Calu3 (cell line): ENCODE measurements at regions not wholly inside any gene's neighbourhood (a gene's known extent, or its start where the extent isn't known, plus 50 kb on each side); places are given as distances from the start of the nearest gene placed in this dataset.

ENCODE experiments used
- BruUV-seq: library from RNA; stranded (reverse); fragments of 400-500 nt; replicated peaks from 2 replicates; lab custom pipeline; 2021; lab: Mats Ljungman, UMichigan
- CTCF ChIA-PET: fragments of 300-600 bp; sonication (Branson Sonifier 250); formaldehyde crosslinking; loops from one replicate; lab custom pipeline; 2022; ENCODE audit warnings: antibody characterized with exemption; lab: Charles Lee
- DNase-seq: peaks from one replicate; pipeline ENCODE4 v3.0.0; 2022
- H3K27ac Mint-ChIP-seq: one replicate; pipeline ENCODE4 v1.8.0; 2022; ENCODE audit warnings: mixed read lengths; ENCODE audit not compliant: unreplicated experiment
- H3K27me3 Mint-ChIP-seq: one replicate; pipeline ENCODE4 v1.8.0; 2022; ENCODE audit warnings: mixed read lengths; ENCODE audit not compliant: unreplicated experiment
- H3K36me3 Mint-ChIP-seq: one replicate; pipeline ENCODE4 v1.8.0; 2022; ENCODE audit warnings: mild to moderate bottlenecking, moderate library complexity, mixed read lengths; ENCODE audit not compliant: insufficient read depth, unreplicated experiment
- H3K4me1 Mint-ChIP-seq: one replicate; pipeline ENCODE4 v1.8.0; 2022; ENCODE audit warnings: mild to moderate bottlenecking, low read depth, mixed read lengths; ENCODE audit not compliant: unreplicated experiment
- H3K4me3 Mint-ChIP-seq: one replicate; pipeline ENCODE4 v1.8.0; 2022; ENCODE audit warnings: mild to moderate bottlenecking, low read depth, moderate library complexity, mixed read lengths; ENCODE audit not compliant: unreplicated experiment
- H3K9me3 Mint-ChIP-seq: one replicate; pipeline ENCODE4 v1.8.0; 2022; ENCODE audit warnings: low read depth, mixed read lengths; ENCODE audit not compliant: unreplicated experiment
- intact Hi-C: fragments of 100-400 bp; cut with micrococcal nuclease; formaldehyde crosslinking; loops from one replicate; pipeline ENCODE4 v1.10.0; 2022; ENCODE audit not compliant: unreplicated experiment
- TF ChIP-seq, protein P1 (sequence below): fragments of 200-600 bp; IDR thresholded peaks from one replicate; pipeline ENCODE4 v1.8.0; 2022; ENCODE audit warnings: antibody characterized with exemption; ENCODE audit not compliant: unreplicated experiment

DNA sequence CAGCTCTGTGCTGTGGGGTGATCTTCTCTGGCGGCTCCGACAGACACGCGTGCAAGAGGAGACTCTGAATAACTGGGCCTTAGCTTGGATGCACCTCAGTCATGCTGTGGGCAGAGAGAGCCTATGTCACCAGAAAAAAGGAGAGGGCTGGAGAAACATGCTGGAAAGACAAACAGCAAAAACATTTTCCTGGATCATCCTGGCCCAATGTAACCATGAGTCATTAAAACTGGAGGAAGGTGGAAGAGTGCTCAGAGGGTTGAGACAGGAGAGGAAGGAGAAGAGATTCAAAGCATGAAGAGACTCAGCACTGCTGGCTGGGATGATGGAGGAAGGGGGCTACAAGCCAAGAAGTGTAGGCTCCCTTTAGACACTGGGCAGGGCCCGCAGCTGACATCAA is 292.0 kb downstream of the CDH26 start:
- peaks cover 2% of the 10 kb centered on the region for H3K9me3 Mint-ChIP-seq
- BruUV-seq = no TSS peak
- H3K36me3 Mint-ChIP-seq = no peaks in the 10 kb centered on the region
- intact Hi-C loops = loop anchor here (10.0 kb wide), 1 partner anchor 115 kb away; no protein-coding TSS in a partner anchor
- H3K4me1 Mint-ChIP-seq = no peaks in the 10 kb centered on the region
- TF ChIP-seq, protein P1, sequence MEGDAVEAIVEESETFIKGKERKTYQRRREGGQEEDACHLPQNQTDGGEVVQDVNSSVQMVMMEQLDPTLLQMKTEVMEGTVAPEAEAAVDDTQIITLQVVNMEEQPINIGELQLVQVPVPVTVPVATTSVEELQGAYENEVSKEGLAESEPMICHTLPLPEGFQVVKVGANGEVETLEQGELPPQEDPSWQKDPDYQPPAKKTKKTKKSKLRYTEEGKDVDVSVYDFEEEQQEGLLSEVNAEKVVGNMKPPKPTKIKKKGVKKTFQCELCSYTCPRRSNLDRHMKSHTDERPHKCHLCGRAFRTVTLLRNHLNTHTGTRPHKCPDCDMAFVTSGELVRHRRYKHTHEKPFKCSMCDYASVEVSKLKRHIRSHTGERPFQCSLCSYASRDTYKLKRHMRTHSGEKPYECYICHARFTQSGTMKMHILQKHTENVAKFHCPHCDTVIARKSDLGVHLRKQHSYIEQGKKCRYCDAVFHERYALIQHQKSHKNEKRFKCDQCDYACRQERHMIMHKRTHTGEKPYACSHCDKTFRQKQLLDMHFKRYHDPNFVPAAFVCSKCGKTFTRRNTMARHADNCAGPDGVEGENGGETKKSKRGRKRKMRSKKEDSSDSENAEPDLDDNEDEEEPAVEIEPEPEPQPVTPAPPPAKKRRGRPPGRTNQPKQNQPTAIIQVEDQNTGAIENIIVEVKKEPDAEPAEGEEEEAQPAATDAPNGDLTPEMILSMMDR = no peak
- no peak for DNase-seq
- H3K27ac Mint-ChIP-seq = no peak overlapping the region
- CTCF ChIA-PET = no interaction called here
- no peak overlapping the region for H3K4me3 Mint-ChIP-seq
- H3K27me3 Mint-ChIP-seq = no peaks in the 10 kb centered on the region

DNA sequence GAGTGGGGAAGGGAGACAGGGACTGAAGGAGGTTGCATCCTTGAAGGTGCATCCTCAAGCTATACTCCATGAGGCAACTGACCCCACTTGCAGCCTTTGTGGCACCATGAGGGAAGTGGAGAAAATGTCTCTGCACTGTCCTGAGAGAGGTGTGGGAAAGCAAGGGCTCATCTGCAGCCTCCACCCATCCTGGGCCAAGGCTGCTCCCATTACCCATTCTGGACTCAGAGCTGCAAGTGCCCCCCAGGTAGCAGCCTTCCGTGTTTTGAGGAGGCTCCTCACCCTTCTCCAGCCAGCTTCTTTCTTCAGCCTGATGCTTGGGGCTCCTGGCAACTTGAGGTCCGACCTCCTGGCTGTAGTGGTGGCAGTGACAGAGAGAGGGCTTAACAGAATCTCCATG is 294.6 kb downstream of the CDH26 start:
- H3K27me3 Mint-ChIP-seq = no peaks in the 10 kb centered on the region

DNA sequence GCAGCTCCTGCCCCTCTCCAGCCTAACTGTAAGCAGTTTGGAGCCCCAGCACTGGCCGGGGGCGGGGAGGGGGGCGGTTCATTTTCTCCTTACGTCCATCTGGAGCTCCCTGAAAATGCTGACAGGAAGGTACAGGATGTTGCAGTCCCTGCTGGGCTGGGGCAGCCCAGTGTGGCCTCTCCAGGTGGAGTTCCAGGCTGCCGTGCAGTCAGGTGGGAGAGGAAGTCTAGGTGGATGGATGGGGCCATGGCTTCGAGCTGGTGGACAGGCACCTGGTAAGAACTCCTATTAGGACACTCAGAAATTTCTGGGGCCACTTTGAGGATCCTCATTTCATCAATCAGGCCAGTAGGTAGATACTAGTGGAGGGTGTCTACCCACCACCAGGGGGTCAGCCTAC is 295.2 kb downstream of the CDH26 start:
- intact Hi-C loops = loop anchor here (10.0 kb wide), 1 partner anchor 111 kb away; no protein-coding TSS in a partner anchor
- Mint-ChIP-seq H3K4me1 (peaks cover 14% of the 10 kb centered on the region), H3K27ac (no peak overlapping the region), H3K27me3 (no peaks in the 10 kb centered on the region), H3K36me3 (no peaks in the 10 kb centered on the region), H3K9me3 (no peaks in the 10 kb centered on the region), H3K4me3 (no peak overlapping the region)
- DNase-seq = no peak
- CTCF ChIA-PET = no interaction called here
- TF ChIP-seq, protein P1 = no peak
- no TSS peak for BruUV-seq

More for the DNA sequence above, 294.6 kb downstream of the CDH26 start:
- CTCF ChIA-PET = no interaction called here
- BruUV-seq = no TSS peak
- Mint-ChIP-seq H3K9me3 (no peaks in the 10 kb centered on the region), H3K4me3 (no peak overlapping the region), H3K4me1 (peaks cover 8% of the 10 kb centered on the region), H3K27ac (no peak overlapping the region), H3K36me3 (no peaks in the 10 kb centered on the region)
- DNase-seq = no peak
- TF ChIP-seq, protein P1 = no peak
- intact Hi-C loops = loop anchor here (10.0 kb wide), 1 partner anchor 112 kb away; no protein-coding TSS in a partner anchor

DNA sequence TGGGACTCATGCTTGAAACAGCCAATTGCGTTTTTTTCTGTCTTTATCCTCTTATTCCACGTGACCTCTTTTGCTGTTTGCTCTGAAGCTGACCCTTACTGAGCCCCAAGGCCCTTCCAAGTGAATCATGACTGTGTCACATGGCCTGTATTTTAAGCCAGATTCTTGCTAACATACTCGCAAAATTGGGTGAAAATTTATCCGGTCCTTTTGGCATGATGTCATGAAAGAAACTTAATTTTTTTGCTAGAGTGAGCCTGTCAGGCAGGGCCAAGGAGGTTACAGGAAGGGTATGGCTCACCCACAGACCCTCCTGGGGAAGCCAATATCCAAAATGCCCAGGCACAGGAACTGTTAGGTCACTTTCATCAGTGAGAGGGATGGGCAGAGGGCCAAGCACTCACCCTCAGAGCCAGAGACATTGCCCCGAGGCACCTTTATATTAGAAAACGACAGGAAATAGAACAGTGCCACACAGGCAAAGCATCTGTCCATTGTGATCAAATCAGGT is 296.7 kb downstream of the CDH26 start:
- CTCF ChIA-PET = no interaction called here
- Mint-ChIP-seq H3K4me3 (no peak overlapping the region), H3K27me3 (no peaks in the 10 kb centered on the region), H3K4me1 (peaks cover 17% of the 10 kb centered on the region), H3K36me3 (no peaks in the 10 kb centered on the region), H3K9me3 (no peaks in the 10 kb centered on the region), H3K27ac (no peak overlapping the region)
- no TSS peak for BruUV-seq
- TF ChIP-seq, protein P1 = no peak
- DNase-seq = no peak
- intact Hi-C loops = loop anchor here (10.0 kb wide), 1 partner anchor 110 kb away; no protein-coding TSS in a partner anchor
